ENCODE measurements at regions not wholly inside any gene's neighbourhood (a gene's known extent, or its start where the extent isn't known, plus 50 kb on each side); places are given as distances from the start of the nearest gene placed in this dataset.

DNA sequence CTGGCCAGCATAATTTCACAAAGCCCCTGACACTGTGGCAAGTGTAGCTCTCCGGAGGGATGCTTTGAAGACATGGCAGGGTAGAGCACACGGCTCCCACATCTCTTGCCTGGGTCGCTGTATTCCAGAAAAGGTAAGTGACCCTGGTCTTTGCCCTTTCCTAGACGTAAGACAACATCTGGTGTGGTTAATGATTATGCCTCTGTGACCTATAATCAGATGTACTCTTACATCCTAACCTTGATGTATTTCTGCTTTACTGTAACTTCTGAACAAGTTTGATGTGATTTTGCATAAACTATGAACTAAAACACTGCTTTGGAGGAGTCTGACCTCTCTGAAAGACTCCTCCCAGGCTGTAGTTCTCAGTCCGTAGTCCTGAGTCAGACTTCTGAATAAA is 59.1 kb upstream of the ACSL1 start (continued):
- TF ChIP-seq ZNF557 (CRISPR knock-in tag; IDR thresholded peaks at IDR 0.05) (no peak), EP300 (IDR thresholded peaks at IDR 0.05; ENCODE audit: low read depth in 2 of 2, low read length in 2 of 2) (peak in 1 of 2 experiments; percentile 74; a peak in 2 of 4 replicates), EP300 (CRISPR knock-in tag; IDR thresholded peaks at IDR 0.05; ENCODE audit: borderline replicate concordance) (peak; percentile 47; the same call in 1 of the 2 replicates), SIN3A (IDR thresholded peaks at IDR 0.05; ENCODE audit: borderline replicate concordance, low read depth, low read length) (no peak), FLYWCH1 (CRISPR knock-in tag; IDR thresholded peaks at IDR 0.05) (no peak), ZNF263 (CRISPR knock-in tag; IDR thresholded peaks at IDR 0.05) (peak; percentile 47; the same call in 1 of the 2 replicates), HDAC2 (CRISPR knock-in tag; IDR thresholded peaks at IDR 0.05) (peak; percentile 76; the same call in 1 of the 2 replicates), ZNF704 (CRISPR knock-in tag; IDR thresholded peaks at IDR 0.05; ENCODE audit: borderline replicate concordance) (no peak), E2F1 (CRISPR knock-in tag; IDR thresholded peaks at IDR 0.05) (peak; percentile 60; the same call in 1 of the 2 replicates), SRY (CRISPR knock-in tag; IDR thresholded peaks at IDR 0.05) (no peak), KDM2A (CRISPR knock-in tag; IDR thresholded peaks at IDR 0.05; ENCODE audit: borderline replicate concordance, low read depth) (no peak), BHLHE40 (IDR thresholded peaks at IDR 0.05; ENCODE audit: low read length) (no peak), HOMEZ (CRISPR knock-in tag; IDR thresholded peaks at IDR 0.05; ENCODE audit: low read depth) (peak; percentile 82), ZNF335 (CRISPR knock-in tag; IDR thresholded peaks at IDR 0.05) (no peak), ZNF430 (CRISPR knock-in tag; IDR thresholded peaks at IDR 0.05) (no peak), HNF4A (CRISPR knock-in tag; IDR thresholded peaks at IDR 0.05) (peak; percentile 96), ZBED4 (CRISPR knock-in tag; IDR thresholded peaks at IDR 0.05; ENCODE audit: borderline replicate concordance) (no peak), KDM5B (CRISPR knock-in tag; IDR thresholded peaks at IDR 0.05; ENCODE audit: borderline replicate concordance) (no peak), SRF (IDR thresholded peaks at IDR 0.05; ENCODE audit: low read depth, low read length) (peak; percentile 92)
- TF ChIP-seq, protein P1, sequence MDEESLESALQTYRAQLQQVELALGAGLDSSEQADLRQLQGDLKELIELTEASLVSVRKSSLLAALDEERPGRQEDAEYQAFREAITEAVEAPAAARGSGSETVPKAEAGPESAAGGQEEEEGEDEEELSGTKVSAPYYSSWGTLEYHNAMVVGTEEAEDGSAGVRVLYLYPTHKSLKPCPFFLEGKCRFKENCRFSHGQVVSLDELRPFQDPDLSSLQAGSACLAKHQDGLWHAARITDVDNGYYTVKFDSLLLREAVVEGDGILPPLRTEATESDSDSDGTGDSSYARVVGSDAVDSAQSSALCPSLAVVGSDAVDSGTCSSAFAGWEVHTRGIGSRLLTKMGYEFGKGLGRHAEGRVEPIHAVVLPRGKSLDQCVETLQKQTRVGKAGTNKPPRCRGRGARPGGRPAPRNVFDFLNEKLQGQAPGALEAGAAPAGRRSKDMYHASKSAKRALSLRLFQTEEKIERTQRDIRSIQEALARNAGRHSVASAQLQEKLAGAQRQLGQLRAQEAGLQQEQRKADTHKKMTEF (CRISPR knock-in tag; IDR thresholded peaks at IDR 0.05) = peak; percentile 77
- TF ChIP-seq, protein P2, sequence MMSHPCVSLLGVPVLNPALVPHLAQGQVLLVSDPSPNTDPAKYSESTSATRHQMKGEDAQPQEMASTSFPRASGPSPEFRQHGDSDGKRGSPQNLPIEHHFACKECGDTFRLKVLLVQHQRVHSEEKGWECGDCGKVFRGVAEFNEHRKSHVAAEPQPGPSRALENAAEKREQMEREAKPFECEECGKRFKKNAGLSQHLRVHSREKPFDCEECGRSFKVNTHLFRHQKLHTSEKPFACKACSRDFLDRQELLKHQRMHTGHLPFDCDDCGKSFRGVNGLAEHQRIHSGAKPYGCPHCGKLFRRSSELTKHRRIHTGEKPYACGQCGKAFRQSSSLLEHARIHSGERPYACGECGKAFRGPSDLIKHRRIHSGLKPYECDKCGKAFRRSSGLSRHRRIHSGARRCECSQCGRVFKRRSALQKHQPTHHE (CRISPR knock-in tag; IDR thresholded peaks at IDR 0.05; ENCODE audit: borderline replicate concordance) = no peak; the same call in 1 of the 2 replicates

Measured in HepG2 (cell line).